ENCODE measurements at regions not wholly inside any gene's neighbourhood (a gene's known extent, or its start where the extent isn't known, plus 50 kb on each side); places are given as distances from the start of the nearest gene placed in this dataset.

GRCh38 chr6:13874191-13874549, 50.6 kb upstream of the RNF182 start:
- no peak for TF ChIP-seq TAF1 (IDR thresholded peaks at IDR 0.05; ENCODE audit: low read depth)
- no peak for TF ChIP-seq RAD21 (IDR thresholded peaks at IDR 0.05; ENCODE audit: low read depth)
- no peak for TF ChIP-seq FOXM1 (IDR thresholded peaks at IDR 0.05; ENCODE audit: borderline replicate concordance, low read depth)
- 0 out of 2 replicates have a peak, but pooled peaks have one; percentile 25 for TF ChIP-seq CEBPB (IDR thresholded peaks at IDR 0.05)
- TF ChIP-seq, protein P1, sequence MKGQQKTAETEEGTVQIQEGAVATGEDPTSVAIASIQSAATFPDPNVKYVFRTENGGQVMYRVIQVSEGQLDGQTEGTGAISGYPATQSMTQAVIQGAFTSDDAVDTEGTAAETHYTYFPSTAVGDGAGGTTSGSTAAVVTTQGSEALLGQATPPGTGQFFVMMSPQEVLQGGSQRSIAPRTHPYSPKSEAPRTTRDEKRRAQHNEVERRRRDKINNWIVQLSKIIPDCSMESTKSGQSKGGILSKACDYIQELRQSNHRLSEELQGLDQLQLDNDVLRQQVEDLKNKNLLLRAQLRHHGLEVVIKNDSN (IDR thresholded peaks at IDR 0.05), result no peak

DNA sequence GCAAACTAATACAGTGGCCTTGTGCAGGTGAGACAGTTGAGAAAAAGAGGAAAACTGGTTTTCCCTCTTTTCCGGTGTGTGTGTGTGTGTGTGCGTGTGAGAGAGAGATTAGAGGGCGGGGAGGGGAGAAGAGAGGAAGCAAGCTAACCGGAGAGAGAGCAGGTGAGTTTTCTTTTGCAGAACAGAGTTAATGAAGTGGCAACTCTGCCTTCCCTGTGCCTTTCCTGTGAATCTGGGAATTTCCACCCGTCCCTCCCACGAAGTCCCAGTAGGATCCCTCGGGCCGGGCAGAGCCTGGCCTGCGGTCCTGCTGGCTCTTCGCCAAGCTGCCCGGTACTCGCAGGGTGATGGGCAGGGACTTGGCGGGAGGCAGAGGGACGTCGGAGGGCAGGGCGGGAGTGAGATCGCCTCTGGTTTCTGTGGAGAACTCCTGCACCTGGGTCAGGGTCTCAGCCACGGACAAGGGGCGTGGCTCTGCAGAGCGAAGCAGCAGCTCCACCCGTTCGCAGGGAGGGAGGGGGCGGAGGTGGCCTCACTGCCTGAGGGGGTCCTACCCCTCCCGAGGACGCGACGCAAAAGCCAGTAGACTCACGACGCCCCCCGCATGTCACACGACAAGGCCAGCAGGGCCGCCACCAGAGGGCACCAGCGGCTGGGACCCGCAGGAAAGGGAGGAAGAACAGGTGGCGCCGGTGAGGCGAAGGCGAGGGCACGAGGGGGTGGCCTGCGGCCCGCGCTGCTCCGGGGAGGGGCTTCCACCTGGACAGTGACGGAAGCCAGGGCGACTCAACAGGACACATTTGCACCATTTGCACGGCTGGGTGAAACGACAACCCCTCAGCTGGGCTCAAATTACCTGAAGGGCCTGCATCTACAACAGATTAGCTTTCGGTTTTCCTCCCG, 51.2 kb upstream of the RNF182 start:
- TF ChIP-seq RAD21 (IDR thresholded peaks at IDR 0.05; ENCODE audit: low read depth) (peak; percentile 57; the same call in 1 of the 2 replicates), ZBTB7A (IDR thresholded peaks at IDR 0.05; ENCODE audit: low read depth) (peak; percentile 95; the same call in 1 of the 2 replicates), EP300 (IDR thresholded peaks at IDR 0.05; ENCODE audit: borderline replicate concordance) (no peak), CEBPB (IDR thresholded peaks at IDR 0.05) (no peak), NFIC (IDR thresholded peaks at IDR 0.05) (peak; percentile 84), REST (IDR thresholded peaks at IDR 0.05; ENCODE audit: low read depth) (no peak), EGR1 (IDR thresholded peaks at IDR 0.05) (peak; percentile 41; the same call in 1 of the 2 replicates), FOXM1 (IDR thresholded peaks at IDR 0.05; ENCODE audit: borderline replicate concordance, low read depth) (no peak), CREB1 (IDR thresholded peaks at IDR 0.05; ENCODE audit: low read depth) (0 out of 2 replicates have a peak, but pooled peaks have one; percentile 13), YY1 (IDR thresholded peaks at IDR 0.05; ENCODE audit: low read depth) (peak; percentile 52; the same call in 1 of the 2 replicates), TCF12 (IDR thresholded peaks at IDR 0.05; ENCODE audit: low read depth) (peak; percentile 36; the same call in 1 of the 2 replicates), TEAD4 (IDR thresholded peaks at IDR 0.05) (no peak), MAX (IDR thresholded peaks at IDR 0.05) (peak; percentile 99), TAF1 (IDR thresholded peaks at IDR 0.05; ENCODE audit: low read depth) (no peak)
- TF ChIP-seq, protein P1 (IDR thresholded peaks at IDR 0.05), result peak; percentile 39; the same call in 1 of the 2 replicates

GRCh38 chr6:13872681-13873080, 52.1 kb upstream of the RNF182 start:
- no peak for TF ChIP-seq RAD21 (IDR thresholded peaks at IDR 0.05; ENCODE audit: low read depth)
- no peak for TF ChIP-seq CEBPB (IDR thresholded peaks at IDR 0.05)
- no peak for TF ChIP-seq FOXM1 (IDR thresholded peaks at IDR 0.05; ENCODE audit: borderline replicate concordance, low read depth)
- no peak for TF ChIP-seq MAX (IDR thresholded peaks at IDR 0.05)
- no peak for TF ChIP-seq TEAD4 (IDR thresholded peaks at IDR 0.05)

GRCh38 chr6:13870214-13870830, 54.4 kb upstream of the RNF182 start:
- TF ChIP-seq TCF12 (IDR thresholded peaks at IDR 0.05; ENCODE audit: low read depth), result no peak
- no peak for TF ChIP-seq YY1 (IDR thresholded peaks at IDR 0.05; ENCODE audit: low read depth)
- TF ChIP-seq NFIC (IDR thresholded peaks at IDR 0.05), result no peak

DNA sequence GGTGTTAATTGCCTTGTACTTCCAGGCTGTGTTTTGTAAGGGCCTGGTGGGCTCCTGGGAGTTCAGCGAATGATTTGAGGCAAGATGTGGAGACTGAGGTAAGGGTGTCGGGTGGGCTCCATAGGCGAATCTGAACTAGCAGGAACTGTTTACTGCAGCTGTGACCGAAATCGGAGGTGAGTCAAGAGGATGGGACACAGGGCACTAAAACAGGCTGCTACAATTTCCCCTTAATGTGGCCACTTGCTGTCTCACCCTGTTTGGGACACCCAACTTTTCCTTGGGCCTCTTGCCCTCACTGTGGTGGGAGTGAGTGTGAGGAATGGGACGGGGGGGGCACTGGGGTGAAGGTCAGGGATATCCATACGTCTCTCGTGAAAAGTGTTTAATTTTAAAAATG, 53.9 kb upstream of the MCUR1 start:
- TF ChIP-seq REST (IDR thresholded peaks at IDR 0.05; ENCODE audit: low read depth) (no peak), FOXM1 (IDR thresholded peaks at IDR 0.05; ENCODE audit: borderline replicate concordance, low read depth) (no peak), NFIC (IDR thresholded peaks at IDR 0.05) (no peak), TCF12 (IDR thresholded peaks at IDR 0.05; ENCODE audit: low read depth) (no peak), YY1 (IDR thresholded peaks at IDR 0.05; ENCODE audit: low read depth) (no peak), EP300 (IDR thresholded peaks at IDR 0.05; ENCODE audit: borderline replicate concordance) (no peak), EGR1 (IDR thresholded peaks at IDR 0.05) (no peak), TEAD4 (IDR thresholded peaks at IDR 0.05) (no peak)
- TF ChIP-seq, protein P1 (IDR thresholded peaks at IDR 0.05), result no peak

All from Ishikawa (cell line).